Kidney (tissue), 13 donors: ENCODE measurements at regions not wholly inside any gene's neighbourhood (a gene's known extent, or its start where the extent isn't known, plus 50 kb on each side); places are given as distances from the start of the nearest gene placed in this dataset.

Source experiments
- DNase-seq, 5 donors: peaks; one replicate each; pipeline ENCODE4 v3.0.0-alpha.2; 2013 to 2020
- FAIRE-seq: peaks from 2 replicates; lab custom pipeline; 2012; peaks lifted over from hg19 to GRCh38; lab: Jason Lieb, UNC
- H3K27ac ChIP-seq, 2 donors: one replicate each; pipeline ENCODE4 v1.7.0; 2013; ENCODE audit warnings: low read depth in 2 of 2, low read length in 2 of 2, inconsistent platforms in 1 of 2
- H3K27me3 ChIP-seq: one replicate; pipeline ENCODE4 v1.7.1; 2013; ENCODE audit warnings: low read length, inconsistent platforms; ENCODE audit not compliant: control insufficient read depth, insufficient read depth
- H3K36me3 ChIP-seq, 3 donors: one replicate each; pipeline versions ENCODE4 v1.7.0 to v1.7.1; 2013; ENCODE audit warnings: low read length in 3 of 3, control low read depth in 1 of 3, inconsistent platforms in 1 of 3; ENCODE audit not compliant: insufficient read depth in 3 of 3, control insufficient read depth in 2 of 3
- H3K4me1 ChIP-seq, 3 donors: one replicate each; pipeline versions ENCODE4 v1.7.0 to v1.7.1; 2013; ENCODE audit warnings: low read length in 3 of 3, inconsistent platforms in 1 of 3, low read depth in 1 of 3; ENCODE audit not compliant: control insufficient read depth in 2 of 3, insufficient read depth in 2 of 3
- H3K4me3 ChIP-seq, 3 donors: one replicate each; pipeline versions ENCODE4 v1.7.0 to v1.8.1; 2013; ENCODE audit warnings: low read length in 3 of 3, control low read depth in 1 of 3, inconsistent platforms in 1 of 3
- H3K9ac ChIP-seq, 3 donors: one replicate each; pipeline versions ENCODE4 v1.7.0 to v1.7.1; 2013; ENCODE audit warnings: low read length in 3 of 3, control low read depth in 1 of 3, inconsistent platforms in 1 of 3
- H3K9me3 ChIP-seq, 3 donors: one replicate each; pipeline versions ENCODE4 v1.7.0 to v1.7.1; 2013; ENCODE audit warnings: low read length in 3 of 3, control low read depth in 1 of 3, inconsistent platforms in 1 of 3; ENCODE audit not compliant: control insufficient read depth in 2 of 3, insufficient read depth in 1 of 3
- CTCF ChIP-seq: IDR thresholded peaks from 3 replicates; pipeline ENCODE4 v1.5.1; 2012; ENCODE audit warnings: mild to moderate bottlenecking, moderate library complexity, borderline replicate concordance; ENCODE audit not compliant: insufficient read depth; ENCODE audit errors: extremely low read depth
- intact Hi-C: fragments of 100-400 bp; cut with DNase I; formaldehyde crosslinking; loops from one replicate; pipeline ENCODE4 v1.11.1; 2022
- donor health status: control.
- donor health status: control.
- donor health status: control.
- donor health status: control.
- donor health status: control.
- donor health status: DM: yes; HTN: yes; CAD: no.
- donor health status: Normal renal cell carcinoma (clear cell type).

- no peaks in the 10 kb centered on the region for H3K36me3 ChIP-seq
- H3K9ac ChIP-seq, result no peak overlapping the region
- intact Hi-C loops, result no loop called here
- TF ChIP-seq CTCF, result no peak
- H3K4me1 ChIP-seq, result peaks cover 0 to 5% (median 2%) of the 10 kb centered on the region in 3 donors
- no peak overlapping the region for H3K4me3 ChIP-seq
- no peak overlapping the region for H3K27ac ChIP-seq
- no peaks in the 10 kb centered on the region for H3K9me3 ChIP-seq
- no peaks in the 10 kb centered on the region for H3K27me3 ChIP-seq
- FAIRE-seq, result no peak
- DNase-seq, result no peak
Measured at GRCh38 chr2:234166531-234166930, 116.0 kb downstream of the SPP2 start.

- H3K4me3 ChIP-seq, result no peak overlapping the region
- TF ChIP-seq CTCF, result no peak
- intact Hi-C loops, result no loop called here
- no peak overlapping the region for H3K9ac ChIP-seq
- peaks cover 0 to 5% (median 2%) of the 10 kb centered on the region in 3 donors for H3K4me1 ChIP-seq
- no peaks in the 10 kb centered on the region for H3K36me3 ChIP-seq
- H3K27me3 ChIP-seq, result no peaks in the 10 kb centered on the region
- H3K27ac ChIP-seq, result no peak overlapping the region
- H3K9me3 ChIP-seq, result no peaks in the 10 kb centered on the region
- DNase-seq, result peak in 3 of 5 donors; percentile 30 to 53 (median 34)
- FAIRE-seq, result no peak
Measured at GRCh38 chr2:234165421-234165820, 114.9 kb downstream of the SPP2 start.

GRCh38 chr2:234164493-234165413 is 114.3 kb downstream of the SPP2 start:
- DNase-seq, result peak in 4 of 5 donors; percentile 37 to 72 (median 48)
- no peak for FAIRE-seq
- Histone ChIP-seq H3K9me3 (no peaks in the 10 kb centered on the region), H3K4me1 (peaks cover 0 to 5% (median 2%) of the 10 kb centered on the region in 3 donors), H3K27me3 (no peaks in the 10 kb centered on the region), H3K4me3 (no peak overlapping the region), H3K9ac (no peak overlapping the region), H3K36me3 (no peaks in the 10 kb centered on the region), H3K27ac (no peak overlapping the region)
- TF ChIP-seq CTCF, result no peak
- intact Hi-C loops, result no loop called here
